Bronchial epithelial cell (primary cell): ENCODE measurements at regions not wholly inside any gene's neighbourhood (a gene's known extent, or its start where the extent isn't known, plus 50 kb on each side); places are given as distances from the start of the nearest gene placed in this dataset.

ENCODE experiments used
- DNase-seq: peaks from one replicate; pipeline ENCODE4 v3.0.0-alpha.2; 2010; ENCODE audit warnings: low read depth
- FAIRE-seq: peaks from 2 replicates; lab custom pipeline; 2011; peaks lifted over from hg19 to GRCh38; lab: Jason Lieb, UNC
- H3K27me3 ChIP-seq: 2 replicates; pipeline ENCODE4 v1.5.1; 2011; ENCODE audit warnings: low read length; ENCODE audit not compliant: control insufficient read depth, insufficient read depth
- H3K36me3 ChIP-seq: 2 replicates; pipeline ENCODE4 v1.5.1; 2011; ENCODE audit warnings: low read length; ENCODE audit not compliant: control insufficient read depth, insufficient read depth
- H3K4me3 ChIP-seq: 2 replicates; pipeline ENCODE4 v1.5.1; 2011; ENCODE audit warnings: mild to moderate bottlenecking, low read depth, low read length, control low read depth
- CTCF ChIP-seq: IDR thresholded peaks from 2 replicates; pipeline ENCODE4 v1.5.1; 2011; ENCODE audit warnings: mild to moderate bottlenecking, moderate library complexity, low read length, control low read depth, inconsistent platforms; ENCODE audit not compliant: insufficient read depth, severe bottlenecking

GRCh38 chr4:180828455-180829018 lies 1414.7 kb upstream of the TENM3 start:
- TF ChIP-seq CTCF = peak; percentile 45
- Histone ChIP-seq H3K36me3 (no peaks in the 10 kb centered on the region), H3K4me3 (no peak overlapping the region), H3K27me3 (no peaks in the 10 kb centered on the region)
- FAIRE-seq = no peak
- DNase-seq = peak; percentile 73

GRCh38 chr4:180832073-180832472 lies 1411.1 kb upstream of the TENM3 start:
- Histone ChIP-seq H3K36me3 (no peaks in the 10 kb centered on the region), H3K4me3 (no peak overlapping the region), H3K27me3 (no peaks in the 10 kb centered on the region)
- TF ChIP-seq CTCF = no peak
- FAIRE-seq (no peak), DNase-seq (peak; percentile 13)

GRCh38 chr4:180840142-180840541 lies 1403.1 kb upstream of the TENM3 start:
- Histone ChIP-seq H3K36me3 (no peaks in the 10 kb centered on the region), H3K4me3 (no peak overlapping the region), H3K27me3 (no peaks in the 10 kb centered on the region)
- DNase-seq (no peak), FAIRE-seq (no peak)
- no peak for TF ChIP-seq CTCF

- FAIRE-seq = no peak
- no peaks in the 10 kb centered on the region for H3K36me3 ChIP-seq
- no peak overlapping the region for H3K4me3 ChIP-seq
- no peaks in the 10 kb centered on the region for H3K27me3 ChIP-seq
- no peak for TF ChIP-seq CTCF
- no peak for DNase-seq
Observed at GRCh38 chr4:180850318-180850940, 1392.8 kb upstream of the TENM3 start.

- DNase-seq (no peak), FAIRE-seq (no peak)
- Histone ChIP-seq H3K4me3 (no peak overlapping the region), H3K36me3 (no peaks in the 10 kb centered on the region), H3K27me3 (no peaks in the 10 kb centered on the region)
- TF ChIP-seq CTCF = no peak
Observed at GRCh38 chr4:180852738-180853137, 1390.5 kb upstream of the TENM3 start.

- DNase-seq (no peak), FAIRE-seq (no peak)
- H3K36me3 ChIP-seq = no peaks in the 10 kb centered on the region
- H3K27me3 ChIP-seq = no peaks in the 10 kb centered on the region
- H3K4me3 ChIP-seq = no peak overlapping the region
- no peak for TF ChIP-seq CTCF
Observed at GRCh38 chr4:180855184-180855583, 1388.0 kb upstream of the TENM3 start.
